GM23248 (cell line): ENCODE measurements at regions not wholly inside any gene's neighbourhood (a gene's known extent, or its start where the extent isn't known, plus 50 kb on each side); places are given as distances from the start of the nearest gene placed in this dataset.

Experiments used
- EZH2 ChIP-seq: fragments of 200-600 bp; sonication (generic); IDR thresholded peaks from 2 replicates; pipeline ENCODE4 v1.6.1; 2018; ENCODE audit warnings: antibody characterized with exemption, mild to moderate bottlenecking; ENCODE audit not compliant: insufficient read depth, poor library complexity, severe bottlenecking
- EZH2phosphoT487 ChIP-seq: fragments of 200-600 bp; sonication (generic); IDR thresholded peaks from 2 replicates; pipeline ENCODE4 v1.6.1; 2018; ENCODE audit warnings: antibody characterized with exemption, moderate library complexity, mild to moderate bottlenecking, low read depth; ENCODE audit not compliant: insufficient read depth

DNA sequence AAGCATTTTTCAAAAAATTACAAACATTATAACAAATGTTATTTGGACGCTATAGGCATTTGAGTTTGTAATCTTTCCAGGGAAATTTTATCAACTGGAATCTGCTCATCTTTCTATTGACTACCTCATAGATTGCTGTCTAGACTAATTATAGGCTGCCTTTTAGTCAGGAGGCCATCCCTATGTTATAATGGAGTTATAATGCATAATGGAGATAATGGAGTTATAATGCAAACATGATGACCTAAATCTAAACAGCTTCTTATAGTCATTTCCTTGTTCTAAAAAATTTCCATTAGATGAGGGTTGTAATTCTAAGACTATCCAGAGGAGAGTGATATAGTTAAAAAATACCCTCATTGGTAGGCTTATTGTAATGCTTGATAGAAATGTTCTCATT lies 226.4 kb downstream of the SI start:
- TF ChIP-seq EZH2phosphoT487 (no peak), EZH2 (no peak)
